DMS79 treated with DMSO at 0.1 percent for 48 hours (cell line): ENCODE measurements at regions not wholly inside any gene's neighbourhood (a gene's known extent, or its start where the extent isn't known, plus 50 kb on each side); places are given as distances from the start of the nearest gene placed in this dataset.
"Not testable (repeated sequence)": the region's sequence is repeated elsewhere in the genome, so short reads cannot be mapped to it uniquely, and the experiment has no call there.

ENCODE experiments used
- DNase-seq: peaks from one replicate; lab custom pipeline; 2025; lab: John Stamatoyannopoulos, UW

- DNase-seq, result no peak
These were observed 892.1 kb upstream of the DDX18 start for GRCh38 chr2:116922414-116922813.

- no peak for DNase-seq
These were observed 890.0 kb upstream of the DDX18 start for GRCh38 chr2:116924509-116924908.

- DNase-seq, result no peak
These were observed 879.2 kb upstream of the DDX18 start for GRCh38 chr2:116935097-116935814.

DNA sequence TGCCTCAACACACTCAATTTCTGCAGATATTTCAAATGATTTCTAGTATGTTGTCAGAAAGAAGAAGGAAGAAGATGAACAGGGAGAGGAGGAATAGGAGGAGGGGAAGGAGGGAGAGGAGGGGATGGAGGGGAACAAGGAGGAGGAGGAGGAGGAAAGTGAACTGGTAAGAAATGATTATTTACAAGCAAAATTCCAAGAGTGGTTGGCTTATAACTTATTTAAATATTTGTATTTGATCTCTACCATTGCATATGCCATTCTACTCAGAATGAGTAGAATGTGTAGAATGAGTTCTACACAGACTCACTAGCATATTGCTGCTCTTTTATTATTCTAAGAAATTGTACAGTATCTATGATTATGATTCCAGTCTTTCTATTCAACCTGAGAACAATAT lies 866.2 kb upstream of the DDX18 start:
- DNase-seq, result no peak

GRCh38 chr2:116949249-116949648 lies 865.2 kb upstream of the DDX18 start:
- no peak for DNase-seq

DNA sequence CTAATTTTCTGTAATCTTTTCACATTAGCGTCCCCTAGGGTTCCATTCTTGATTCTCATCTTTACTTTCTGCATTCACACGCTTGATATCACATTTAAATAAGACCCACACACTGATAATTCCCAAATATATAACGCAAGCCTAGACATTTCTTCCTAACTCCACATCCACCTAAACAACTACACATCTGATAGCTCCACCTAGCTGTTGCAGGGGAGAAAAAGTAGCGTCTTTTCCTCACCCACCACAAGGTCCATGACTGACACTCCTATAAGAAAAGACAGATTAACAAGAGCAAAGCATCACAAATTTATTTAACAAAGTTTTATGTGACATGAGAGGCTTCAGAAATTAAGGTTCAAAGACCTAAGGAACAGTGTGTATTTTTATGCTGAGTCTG lies 862.2 kb upstream of the DDX18 start:
- no peak for DNase-seq

DNA sequence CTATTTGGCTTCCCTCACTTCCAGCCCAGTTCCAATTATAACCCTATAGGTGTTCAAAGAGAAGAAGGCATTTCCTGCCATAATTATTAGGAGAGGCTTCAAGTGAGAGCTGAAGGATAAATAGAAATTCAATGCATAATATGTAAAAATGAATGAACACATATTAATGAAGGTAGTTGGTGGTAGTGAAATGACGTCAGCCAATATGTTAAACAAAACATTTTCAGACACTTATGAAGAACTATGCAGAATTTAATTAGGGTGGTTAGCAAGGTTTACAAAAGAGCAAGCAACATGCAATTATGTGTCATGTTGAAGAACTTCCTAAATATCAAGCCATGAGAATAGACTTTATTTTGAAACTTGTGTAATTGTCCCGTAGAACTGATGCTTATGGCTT lies 858.8 kb upstream of the DDX18 start:
- no peak for DNase-seq

DNA sequence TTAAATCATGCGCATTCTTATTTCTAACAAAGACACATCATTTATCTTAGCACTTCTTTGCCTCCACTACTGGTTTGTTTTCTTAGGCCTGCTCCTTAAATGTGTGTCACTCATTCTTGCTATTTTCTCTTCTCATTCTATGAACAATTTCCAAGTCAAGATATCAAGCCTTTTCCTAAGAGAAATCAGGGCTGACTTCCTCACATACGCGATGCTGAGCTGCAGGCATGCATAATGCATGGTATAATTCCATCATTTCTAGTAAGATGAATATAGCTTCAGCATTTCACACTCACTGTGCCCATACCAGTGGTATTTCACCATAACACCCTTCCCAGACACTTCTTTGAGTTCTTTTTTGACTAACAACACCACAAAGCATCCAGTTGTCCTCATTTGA lies 838.9 kb upstream of the DDX18 start:
- no peak for DNase-seq

DNA sequence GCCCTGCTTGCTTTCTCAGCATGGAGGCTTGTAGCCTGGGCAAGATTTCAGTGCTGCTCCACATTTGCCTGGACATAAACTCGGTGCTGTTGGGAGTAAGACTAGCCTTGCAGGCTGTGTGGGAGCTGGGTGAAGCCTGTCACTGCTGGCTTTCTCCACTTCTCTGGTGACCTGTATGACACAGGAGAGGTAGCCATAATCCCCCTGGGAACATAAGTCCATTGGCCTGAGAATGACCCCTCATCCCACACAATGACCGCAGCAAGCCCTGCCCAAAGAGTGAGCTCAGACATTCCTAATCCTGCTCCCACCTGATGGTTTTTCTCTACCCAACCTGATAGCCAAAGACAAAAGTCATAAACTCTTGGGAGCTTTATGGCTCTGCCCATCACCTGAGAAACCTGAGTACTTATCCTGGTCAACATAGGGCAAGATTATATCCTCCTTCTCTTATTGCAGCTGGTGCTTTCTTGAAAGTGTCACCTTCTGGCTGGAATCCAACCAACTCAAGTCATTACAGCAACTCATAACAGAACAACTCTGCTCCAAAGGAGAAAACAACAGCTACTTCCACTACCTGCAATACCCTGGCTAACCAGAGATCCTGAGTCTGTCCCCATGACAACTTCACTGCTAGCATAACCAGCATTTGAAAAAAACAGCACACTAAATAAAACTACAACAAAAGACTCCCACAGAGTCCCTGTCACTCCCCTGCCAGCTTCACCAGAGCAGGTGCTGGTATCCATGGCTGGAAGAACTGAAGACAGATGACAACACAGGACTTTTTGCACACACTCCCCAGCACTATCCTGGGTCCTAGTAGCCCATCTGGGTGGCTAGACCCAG lies 834.4 kb upstream of the DDX18 start:
- DNase-seq, result no peak

GRCh38 chr2:116987447-116987846 lies 827.0 kb upstream of the DDX18 start:
- DNase-seq, result no peak

DNA sequence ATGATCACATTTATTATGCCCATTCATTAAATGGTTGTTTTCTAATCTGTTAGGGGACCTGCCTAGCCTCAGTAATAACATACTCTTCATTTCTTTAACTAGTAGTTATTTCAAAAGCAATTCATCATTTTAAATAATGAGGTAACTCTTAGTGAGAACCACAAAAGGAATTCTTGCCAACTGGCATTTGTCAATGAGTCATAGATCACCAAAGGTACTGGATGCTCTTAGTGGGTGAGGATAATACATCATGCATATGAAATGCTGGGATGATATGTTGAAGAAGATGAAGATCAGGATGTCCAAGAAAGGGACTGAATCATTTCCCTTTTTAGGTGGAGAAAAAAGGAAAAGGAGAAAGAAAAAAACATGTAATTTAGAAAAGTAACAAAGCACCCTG lies 826.2 kb upstream of the DDX18 start:
- DNase-seq, result no peak

DNA sequence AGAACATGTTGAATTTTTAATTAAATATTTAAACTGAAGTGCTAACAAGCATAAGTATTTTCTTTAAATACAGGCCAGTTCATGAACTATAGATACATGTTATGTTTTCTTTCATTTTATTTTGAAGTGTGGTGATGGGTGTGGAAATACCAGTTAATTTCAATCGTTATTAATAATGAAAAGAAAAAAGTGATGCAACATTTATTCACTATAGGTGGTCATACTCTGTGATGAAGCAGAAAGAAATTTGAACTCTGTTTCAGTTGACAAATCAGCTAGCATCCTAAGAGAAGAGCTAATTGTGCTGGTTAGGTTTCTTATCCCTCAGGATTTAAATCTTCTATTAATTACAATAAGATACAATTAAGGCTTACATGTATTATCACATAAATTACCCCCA lies 795.1 kb upstream of the DDX18 start:
- DNase-seq, result no peak

- no peak for DNase-seq
These were observed 786.8 kb upstream of the DDX18 start for GRCh38 chr2:117027646-117028045.

DNA sequence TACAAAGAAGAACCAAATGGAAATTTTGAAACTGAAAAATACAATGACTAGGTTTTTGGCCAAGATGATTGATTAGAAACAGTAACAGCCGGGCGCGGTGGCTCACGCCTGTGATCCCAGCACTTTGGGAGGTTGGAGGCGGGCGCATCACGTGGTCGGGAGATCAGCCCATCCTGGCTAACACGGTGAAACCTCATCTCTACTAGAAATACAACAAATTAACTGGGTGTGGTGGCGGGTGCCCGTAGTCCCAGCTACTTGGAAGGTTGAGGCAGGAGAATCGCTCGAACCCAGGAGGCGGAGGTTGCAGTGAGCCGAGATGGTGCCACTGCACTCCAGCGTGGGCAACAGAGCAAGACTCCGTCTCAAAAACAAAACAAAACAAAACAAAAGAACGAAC lies 785.8 kb upstream of the DDX18 start:
- not testable (repeated sequence) for DNase-seq

- no peak for DNase-seq
These were observed 758.8 kb upstream of the DDX18 start for GRCh38 chr2:117055499-117056375.

DNA sequence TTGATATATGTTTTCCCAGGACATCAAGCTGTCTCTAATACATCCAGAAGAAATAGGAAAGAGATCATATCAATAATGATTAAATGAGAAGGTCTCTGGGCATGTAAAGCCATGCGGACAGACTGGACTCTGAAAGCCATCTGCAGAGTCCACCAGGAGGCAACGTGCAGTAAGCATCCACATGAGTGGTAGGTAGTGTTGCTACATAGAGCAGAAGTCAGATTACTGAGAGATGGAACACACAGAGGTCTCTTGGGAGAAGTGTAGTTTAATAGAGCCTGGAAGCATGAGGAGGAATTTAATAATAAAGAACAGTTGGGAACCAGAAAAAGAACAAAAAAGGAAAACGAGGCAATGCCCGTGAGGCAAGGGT lies 758.1 kb upstream of the DDX18 start:
- no peak for DNase-seq

DNA sequence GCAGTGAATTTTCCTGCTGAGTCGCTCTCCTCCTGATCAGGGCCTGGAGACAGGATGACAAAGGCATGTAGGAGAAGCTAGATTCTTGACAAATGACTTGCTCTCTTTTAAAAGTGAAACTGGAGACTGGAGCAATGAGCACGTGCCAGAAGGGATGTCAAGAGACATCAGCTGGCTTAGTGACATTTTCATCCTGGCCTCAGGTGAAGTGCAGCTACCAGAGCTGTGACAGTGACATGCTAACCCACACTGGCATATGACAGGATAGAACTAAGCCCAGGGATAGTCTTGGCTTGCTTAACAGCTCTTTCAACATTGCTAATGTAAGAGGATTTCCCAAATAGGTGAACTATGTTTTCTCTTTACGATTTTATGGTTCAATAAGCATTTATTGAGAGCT lies 757.5 kb upstream of the DDX18 start:
- DNase-seq, result no peak

DNA sequence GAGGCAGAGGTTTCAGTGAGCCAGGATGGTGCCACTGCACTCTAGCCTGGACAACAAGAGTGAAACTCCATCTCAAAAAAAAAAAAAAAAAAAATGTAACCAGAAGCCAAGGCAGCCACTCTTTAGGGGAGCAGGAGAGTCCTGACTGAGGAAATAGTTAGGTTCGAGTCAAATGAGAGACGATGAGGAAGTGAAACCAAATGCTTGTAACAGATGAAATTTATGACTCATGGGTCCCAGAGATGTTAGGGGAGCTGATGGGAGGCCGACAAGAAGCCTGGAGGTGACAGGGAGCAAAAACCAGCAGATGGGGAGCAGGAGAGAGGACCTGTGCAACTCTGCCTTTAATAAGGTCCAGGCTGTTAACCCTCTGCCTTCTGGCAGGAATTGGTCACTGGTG lies 756.1 kb upstream of the DDX18 start:
- DNase-seq, result no peak

DNA sequence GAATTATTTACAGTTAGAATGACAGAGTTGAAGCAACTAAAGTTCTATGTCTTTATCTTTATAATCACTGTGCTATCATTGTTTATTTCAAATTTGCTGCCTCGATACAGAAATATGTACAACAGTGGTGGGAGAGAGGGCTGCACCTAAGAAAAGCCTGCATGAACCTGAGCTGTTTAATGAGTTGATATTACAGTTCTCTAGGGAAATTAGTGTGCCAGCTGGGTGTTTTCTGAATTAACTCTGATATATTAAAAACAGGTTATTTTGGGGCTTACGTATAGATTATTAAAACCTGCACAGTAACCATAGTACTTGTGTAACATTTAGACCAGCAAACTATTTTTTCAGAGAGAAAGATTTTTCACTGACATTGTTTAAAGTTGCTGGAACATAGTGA lies 750.5 kb upstream of the DDX18 start:
- no peak for DNase-seq

- no peak for DNase-seq
These were observed 748.6 kb upstream of the DDX18 start for GRCh38 chr2:117065912-117066311.

GRCh38 chr2:117067900-117068299 lies 746.6 kb upstream of the DDX18 start:
- no peak for DNase-seq

GRCh38 chr2:117068371-117068770 lies 746.1 kb upstream of the DDX18 start:
- DNase-seq, result no peak
